Eye (tissue), 1 donor: ENCODE measurements at regions not wholly inside any gene's neighbourhood (a gene's known extent, or its start where the extent isn't known, plus 50 kb on each side); places are given as distances from the start of the nearest gene placed in this dataset.
A peak's percentile ranks its signal among the peaks of the same experiment; 100 is the strongest.

Source experiments
- DNase-seq: peaks from one replicate; pipeline ENCODE4 v3.0.0-alpha.2; 2015

- no peak for DNase-seq
Measured at GRCh38 chr16:73669535-73670274, 621.8 kb upstream of the ZFHX3 start.

- DNase-seq = no peak
Measured at GRCh38 chr16:73663720-73664119, 615.8 kb upstream of the ZFHX3 start.

- DNase-seq = no peak
Measured at GRCh38 chr16:73636196-73636595, 588.3 kb upstream of the ZFHX3 start.

- DNase-seq = no peak
Measured at GRCh38 chr16:73629011-73629410, 581.1 kb upstream of the ZFHX3 start.

GRCh38 chr16:73617738-73618137, 569.8 kb upstream of the ZFHX3 start:
- peak; percentile 30 for DNase-seq

GRCh38 chr16:73616770-73617169, 568.8 kb upstream of the ZFHX3 start:
- peak; percentile 43 for DNase-seq

GRCh38 chr16:73616166-73616753, 568.3 kb upstream of the ZFHX3 start:
- DNase-seq = peak; percentile 87

- DNase-seq = peak; percentile 52
Measured at GRCh38 chr16:73615071-73615940, 567.4 kb upstream of the ZFHX3 start.

GRCh38 chr16:73614131-73614530, 566.2 kb upstream of the ZFHX3 start:
- no peak for DNase-seq

GRCh38 chr16:73610605-73611156, 562.8 kb upstream of the ZFHX3 start:
- no peak for DNase-seq

- no peak for DNase-seq
Measured at GRCh38 chr16:73610160-73610559, 562.2 kb upstream of the ZFHX3 start.

- DNase-seq = no peak
Measured at GRCh38 chr16:73608911-73609310, 561.0 kb upstream of the ZFHX3 start.

GRCh38 chr16:73605309-73605708, 557.4 kb upstream of the ZFHX3 start:
- no peak for DNase-seq

GRCh38 chr16:73601911-73602310, 554.0 kb upstream of the ZFHX3 start:
- no peak for DNase-seq

- DNase-seq = no peak
Measured at GRCh38 chr16:73599870-73600269, 551.9 kb upstream of the ZFHX3 start.

- no peak for DNase-seq
Measured at GRCh38 chr16:73599351-73599750, 551.4 kb upstream of the ZFHX3 start.

- no peak for DNase-seq
Measured at GRCh38 chr16:73584157-73584556, 536.2 kb upstream of the ZFHX3 start.

GRCh38 chr16:73572135-73572828, 524.4 kb upstream of the ZFHX3 start:
- DNase-seq = peak; percentile 75

- DNase-seq = no peak
Measured at GRCh38 chr16:73569266-73569980, 521.5 kb upstream of the ZFHX3 start.

GRCh38 chr16:73568769-73569168, 520.8 kb upstream of the ZFHX3 start:
- peak; percentile 51 for DNase-seq

- no peak for DNase-seq
Measured at GRCh38 chr16:73565925-73566324, 518.0 kb upstream of the ZFHX3 start.

- DNase-seq = no peak
Measured at GRCh38 chr16:73565263-73565662, 517.3 kb upstream of the ZFHX3 start.
